GM19238 (cell line): ENCODE measurements at regions not wholly inside any gene's neighbourhood (a gene's known extent, or its start where the extent isn't known, plus 50 kb on each side); places are given as distances from the start of the nearest gene placed in this dataset.

Experiments
- DNase-seq: peaks from one replicate; pipeline ENCODE4 v3.0.0; 2011; ENCODE audit warnings: low spot score; ENCODE audit not compliant: insufficient read length

- DNase-seq, result no peak
Measured at GRCh38 chr6:126529637-126530362, 189.9 kb downstream of the CENPW start.

GRCh38 chr6:126530775-126531174 lies 190.9 kb downstream of the CENPW start:
- no peak for DNase-seq

GRCh38 chr6:126531286-126531685 lies 191.4 kb downstream of the CENPW start:
- DNase-seq, result no peak

- DNase-seq, result no peak
Measured at GRCh38 chr6:126531840-126532239, 191.9 kb downstream of the CENPW start.

GRCh38 chr6:126534401-126534800 lies 194.5 kb downstream of the CENPW start:
- no peak for DNase-seq

- no peak for DNase-seq
Measured at GRCh38 chr6:126535138-126535537, 195.2 kb downstream of the CENPW start.

GRCh38 chr6:126535595-126535994 lies 195.7 kb downstream of the CENPW start:
- DNase-seq, result no peak

- DNase-seq, result no peak
Measured at GRCh38 chr6:126537061-126537816, 197.3 kb downstream of the CENPW start.

- no peak for DNase-seq
Measured at GRCh38 chr6:126539022-126539421, 199.1 kb downstream of the CENPW start.

- DNase-seq, result no peak
Measured at GRCh38 chr6:126540161-126540560, 200.2 kb downstream of the CENPW start.

- no peak for DNase-seq
Measured at GRCh38 chr6:126541806-126542491, 202.0 kb downstream of the CENPW start.

GRCh38 chr6:126546541-126547120 lies 206.7 kb downstream of the CENPW start:
- no peak for DNase-seq

GRCh38 chr6:126548300-126548699 lies 208.4 kb downstream of the CENPW start:
- no peak for DNase-seq

- no peak for DNase-seq
Measured at GRCh38 chr6:126550323-126550722, 210.4 kb downstream of the CENPW start.

GRCh38 chr6:126551832-126552231 lies 211.9 kb downstream of the CENPW start:
- DNase-seq, result no peak

- DNase-seq, result no peak
Measured at GRCh38 chr6:126553854-126554253, 213.9 kb downstream of the CENPW start.

- no peak for DNase-seq
Measured at GRCh38 chr6:126570507-126570906, 230.6 kb downstream of the CENPW start.

- DNase-seq, result no peak
Measured at GRCh38 chr6:126574301-126574700, 234.4 kb downstream of the CENPW start.

- no peak for DNase-seq
Measured at GRCh38 chr6:126581316-126581715, 241.4 kb downstream of the CENPW start.

- DNase-seq, result no peak
Measured at GRCh38 chr6:126600258-126600916, 260.5 kb downstream of the CENPW start.

GRCh38 chr6:126603410-126603809 lies 263.5 kb downstream of the CENPW start:
- no peak for DNase-seq
